GM23248 (cell line): ENCODE measurements at regions not wholly inside any gene's neighbourhood (a gene's known extent, or its start where the extent isn't known, plus 50 kb on each side); places are given as distances from the start of the nearest gene placed in this dataset.

Source experiments
- DNase-seq: peaks from one replicate; pipeline ENCODE4 v3.0.0-alpha.2; 2015
- H2AFZ ChIP-seq: fragments of 200-600 bp; sonication (generic); 2 replicates; pipeline ENCODE4 v1.6.1; 2016; ENCODE audit warnings: antibody characterized with exemption
- H3F3A ChIP-seq: fragments of 200-600 bp; sonication (generic); 2 replicates; pipeline ENCODE4 v1.6.1; 2016; ENCODE audit warnings: mild to moderate bottlenecking, antibody characterized with exemption, mixed run types; ENCODE audit not compliant: insufficient read depth
- H3K27ac ChIP-seq: fragments of 200-600 bp; sonication (generic); 2 replicates; pipeline ENCODE4 v1.5.1; 2016; ENCODE audit warnings: mild to moderate bottlenecking
- H3K27me3 ChIP-seq: fragments of 200-600 bp; sonication (generic); replicated peaks from 2 replicates; pipeline ENCODE4 v1.6.1; 2016; ENCODE audit warnings: mild to moderate bottlenecking; ENCODE audit not compliant: insufficient read depth
- H3K36me3 ChIP-seq: fragments of 200-600 bp; sonication (generic); 2 replicates; pipeline ENCODE4 v1.6.1; 2016; ENCODE audit warnings: low read depth, mild to moderate bottlenecking
- H3K4me1 ChIP-seq: fragments of 200-600 bp; sonication (generic); 2 replicates; pipeline ENCODE4 v1.6.1; 2016; ENCODE audit warnings: mild to moderate bottlenecking; ENCODE audit not compliant: insufficient read depth
- H3K4me2 ChIP-seq: fragments of 200-600 bp; sonication (generic); one replicate; pipeline ENCODE4 v1.6.1; 2016; ENCODE audit warnings: mild to moderate bottlenecking; ENCODE audit not compliant: unreplicated experiment
- H3K4me3 ChIP-seq: fragments of 200-600 bp; sonication (generic); 2 replicates; pipeline ENCODE4 v1.5.1; 2016; ENCODE audit warnings: mild to moderate bottlenecking
- H3K79me2 ChIP-seq: fragments of 200-600 bp; sonication (generic); 2 replicates; pipeline ENCODE4 v1.6.1; 2016; ENCODE audit warnings: mild to moderate bottlenecking; ENCODE audit not compliant: insufficient read depth
- H3K9ac ChIP-seq: fragments of 200-600 bp; sonication (generic); 2 replicates; pipeline ENCODE4 v1.6.1; 2016; ENCODE audit warnings: mild to moderate bottlenecking
- H3K9me2 ChIP-seq: fragments of 200-600 bp; sonication (generic); 2 replicates; pipeline ENCODE4 v1.6.1; 2016; ENCODE audit warnings: mixed run types, mild to moderate bottlenecking, moderate library complexity; ENCODE audit not compliant: insufficient read depth
- H3K9me3 ChIP-seq: fragments of 200-600 bp; sonication (generic); one replicate; pipeline ENCODE4 v1.6.1; 2017; ENCODE audit warnings: low read depth
- H4K20me1 ChIP-seq: fragments of 200-600 bp; sonication (generic); 2 replicates; pipeline ENCODE4 v1.6.0; 2016; ENCODE audit not compliant: insufficient read depth
- EZH2 ChIP-seq: fragments of 200-600 bp; sonication (generic); IDR thresholded peaks from 2 replicates; pipeline ENCODE4 v1.6.1; 2018; ENCODE audit warnings: antibody characterized with exemption, mild to moderate bottlenecking; ENCODE audit not compliant: insufficient read depth, poor library complexity, severe bottlenecking
- EZH2phosphoT487 ChIP-seq: fragments of 200-600 bp; sonication (generic); IDR thresholded peaks from 2 replicates; pipeline ENCODE4 v1.6.1; 2018; ENCODE audit warnings: antibody characterized with exemption, moderate library complexity, mild to moderate bottlenecking, low read depth; ENCODE audit not compliant: insufficient read depth
- WGBS, 2 experiments: methylation state at CpG; one replicate each; pipeline ENCODE4 v1.1.6; 2015 to 2017; ENCODE audit warnings: low lambda C conversion rate in 2 of 2, low coverage in 1 of 2; ENCODE audit errors: missing lambda C conversion rate in 2 of 2; 5-methylcytosine and 5-hydroxymethylcytosine counted together
- in situ Hi-C: fragments of 300-500 bp; cut with MboI; formaldehyde crosslinking; loops from 2 replicates; pipeline ENCODE4 v1.15.0; 2020

DNA sequence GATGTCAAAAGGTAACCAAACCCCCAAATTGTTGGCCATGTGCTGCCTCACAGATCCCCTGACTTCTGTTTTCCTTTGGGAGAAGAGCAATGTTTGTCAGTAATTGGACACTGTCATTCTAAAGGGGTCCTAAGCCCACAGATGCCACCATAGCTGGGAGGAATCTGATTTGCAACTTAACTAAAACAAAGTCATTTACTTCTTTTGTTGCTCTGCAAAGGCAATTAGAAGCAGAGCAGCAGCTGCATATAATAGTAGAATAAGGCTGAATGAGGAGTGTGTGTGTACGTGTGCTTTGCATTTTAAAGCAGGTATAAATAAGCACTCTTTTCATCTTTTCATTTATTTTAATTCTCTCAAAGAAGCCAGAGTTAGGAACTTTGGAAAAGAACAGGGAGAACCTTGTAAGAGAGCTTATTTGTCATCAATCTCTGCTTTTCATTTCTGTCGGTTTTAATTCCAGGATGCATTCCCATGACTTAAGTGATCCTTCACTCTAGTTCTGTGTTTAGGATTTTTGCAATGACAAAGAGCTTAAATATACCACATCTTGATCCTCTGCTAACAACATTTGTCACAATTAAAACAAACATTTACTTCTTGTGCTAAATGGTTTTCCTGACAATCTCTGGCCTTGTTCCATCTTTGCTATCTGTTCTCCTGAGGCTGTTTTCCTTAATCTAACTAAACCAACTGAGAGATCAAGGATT is 530.2 kb upstream of the CBLB start:
- Histone ChIP-seq H3K9me3 (no peaks in the 10 kb centered on the region), H3K27ac (no peak overlapping the region), H3K79me2 (no peaks in the 10 kb centered on the region), H3F3A (no peaks in the 10 kb centered on the region), H2AFZ (peak overlapping the region; percentile 7; the same call in 1 of the 2 replicates), H3K4me1 (peaks cover 11% of the 10 kb centered on the region; the same call in 1 of the 2 replicates), H3K9me2 (no peaks in the 10 kb centered on the region), H3K27me3 (no peaks in the 10 kb centered on the region), H3K9ac (no peak overlapping the region), H3K4me3 (no peak overlapping the region), H4K20me1 (no peaks in the 10 kb centered on the region), H3K4me2 (no peak overlapping the region), H3K36me3 (no peaks in the 10 kb centered on the region)
- 65 to 75% methylated on average over 2 of the region's 2 CpGs for WGBS, 2 experiments
- DNase-seq, result no peak
- in situ Hi-C loops, result no loop called here
- TF ChIP-seq EZH2phosphoT487 (no peak), EZH2 (no peak)

DNA sequence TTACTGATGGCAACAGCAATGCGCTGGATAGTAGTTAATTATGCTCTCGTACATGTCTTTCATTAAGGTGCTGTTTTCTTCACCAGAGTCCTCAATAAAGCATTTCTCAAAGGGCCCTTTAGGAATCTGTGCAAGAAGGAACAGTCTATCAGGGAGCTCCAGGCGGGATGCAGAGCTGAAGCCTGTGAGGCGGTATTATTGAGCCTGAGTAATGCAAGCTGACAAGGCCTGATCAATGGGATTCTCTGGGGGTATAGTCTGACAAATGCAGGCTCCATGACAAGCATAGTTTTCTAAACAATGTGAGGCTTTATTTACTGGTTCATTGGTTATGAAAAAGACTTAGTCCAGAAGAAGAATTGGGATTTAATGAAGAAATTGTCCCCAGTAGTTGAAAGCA is 530.9 kb upstream of the CBLB start:
- Histone ChIP-seq H3K4me1 (peaks cover 11% of the 10 kb centered on the region; the same call in 1 of the 2 replicates), H3K27ac (no peak overlapping the region), H3K9me3 (no peaks in the 10 kb centered on the region), H4K20me1 (no peaks in the 10 kb centered on the region), H3K36me3 (no peaks in the 10 kb centered on the region), H3K27me3 (no peaks in the 10 kb centered on the region), H3K9ac (no peak overlapping the region), H3K4me3 (no peak overlapping the region), H3K9me2 (no peaks in the 10 kb centered on the region), H3K79me2 (no peaks in the 10 kb centered on the region), H3F3A (no peaks in the 10 kb centered on the region), H2AFZ (no peak overlapping the region), H3K4me2 (no peak overlapping the region)
- in situ Hi-C loops, result no loop called here
- TF ChIP-seq EZH2 (no peak), EZH2phosphoT487 (no peak)
- DNase-seq, result no peak
- WGBS, 2 experiments, result 95 to 97% methylated on average over 4 of the region's 4 CpGs

DNA sequence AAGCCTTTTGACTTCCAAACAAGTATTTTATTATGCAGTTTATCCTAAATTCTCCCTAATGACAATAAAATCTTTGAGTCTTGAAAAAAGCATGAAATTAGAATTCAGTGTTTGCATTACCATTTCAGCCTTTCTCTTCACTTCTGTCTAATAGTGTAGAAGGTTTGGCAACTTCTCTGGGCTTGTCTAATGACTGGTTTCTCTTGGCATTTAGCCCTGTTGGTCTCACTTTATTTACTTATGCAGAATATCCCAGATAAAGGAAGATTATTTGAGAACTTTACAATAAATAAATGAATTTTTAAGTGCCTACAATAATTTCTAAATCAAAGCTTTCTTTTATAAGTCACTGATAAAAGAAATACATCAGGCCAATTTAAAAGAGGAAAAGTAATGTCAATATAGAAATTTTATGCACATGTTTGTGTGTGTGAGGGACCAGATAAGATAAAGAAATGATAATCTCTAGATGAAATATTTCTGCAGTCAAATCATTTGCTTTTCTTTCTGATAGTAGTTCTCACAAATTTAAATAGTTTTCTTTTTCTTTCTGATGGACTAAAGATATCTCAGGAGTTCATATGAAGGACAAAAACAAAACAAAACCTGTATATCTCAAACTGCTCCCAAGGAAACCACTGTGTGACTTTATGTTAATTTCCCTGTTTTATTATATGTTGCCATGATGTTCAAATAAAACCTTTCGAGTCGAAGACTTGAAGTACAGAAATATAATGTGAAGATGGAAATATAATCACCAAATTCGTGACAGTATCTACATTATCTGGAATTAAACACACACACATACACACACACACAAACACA is 533.1 kb upstream of the CBLB start:
- H3K4me1 ChIP-seq, result peaks cover 11% of the 10 kb centered on the region; the same call in 1 of the 2 replicates
- no peaks in the 10 kb centered on the region for H3K27me3 ChIP-seq
- H3K79me2 ChIP-seq, result no peaks in the 10 kb centered on the region
- H4K20me1 ChIP-seq, result no peaks in the 10 kb centered on the region
- no peaks in the 10 kb centered on the region for H3K9me2 ChIP-seq
- no peaks in the 10 kb centered on the region for H3K36me3 ChIP-seq
- no peak overlapping the region for H2AFZ ChIP-seq
- H3K9me3 ChIP-seq, result no peaks in the 10 kb centered on the region
- in situ Hi-C loops, result no loop called here
- TF ChIP-seq EZH2phosphoT487, result no peak
- TF ChIP-seq EZH2, result no peak
- no peaks in the 10 kb centered on the region for H3F3A ChIP-seq
- 91 to 92% methylated on average over 3 of the region's 3 CpGs for WGBS, 2 experiments
- H3K27ac ChIP-seq, result no peak overlapping the region
- H3K4me2 ChIP-seq, result no peak overlapping the region
- no peak overlapping the region for H3K4me3 ChIP-seq
- no peak overlapping the region for H3K9ac ChIP-seq
- peak; percentile 71 for DNase-seq

DNA sequence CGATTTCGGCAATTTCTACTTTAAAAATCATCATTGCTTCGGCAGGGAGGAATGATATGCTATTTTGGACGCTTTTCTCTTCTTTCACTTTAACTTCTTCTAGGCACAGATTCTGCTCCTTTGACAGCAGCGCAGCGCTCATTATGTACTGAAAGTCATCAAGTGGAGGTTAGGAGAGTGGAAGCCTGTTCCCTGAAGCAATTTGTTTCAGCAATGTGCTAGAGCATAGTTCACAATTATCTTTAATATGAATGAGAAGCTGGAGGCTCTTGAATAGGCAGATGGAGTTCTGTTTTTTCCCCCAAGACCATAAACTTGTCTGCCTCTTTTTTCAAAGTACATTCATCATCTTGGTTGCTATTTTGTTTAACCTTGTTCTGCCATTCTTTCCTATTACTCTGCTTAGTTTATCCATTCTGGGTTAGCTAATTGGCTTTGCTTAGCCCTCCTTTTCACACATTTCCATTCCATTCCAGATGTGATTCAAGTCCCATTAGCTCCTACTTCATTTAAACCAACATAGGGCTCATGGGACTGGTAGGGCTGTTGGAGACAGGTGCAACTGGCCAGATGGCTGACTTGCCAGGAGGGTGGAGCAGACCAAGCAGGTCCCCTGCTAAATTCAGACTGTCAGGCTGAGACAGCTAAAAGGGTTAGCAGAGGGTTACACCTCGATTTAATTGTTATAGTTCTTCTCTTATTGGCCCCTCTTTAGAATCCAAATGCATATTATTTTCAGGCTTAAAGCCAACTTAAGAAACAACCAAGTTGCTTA is 534.7 kb upstream of the CBLB start:
- H2AFZ ChIP-seq, result no peak overlapping the region
- H3K4me3 ChIP-seq, result no peak overlapping the region
- no peak overlapping the region for H3K27ac ChIP-seq
- no peak for TF ChIP-seq EZH2phosphoT487
- TF ChIP-seq EZH2, result no peak
- no peaks in the 10 kb centered on the region for H4K20me1 ChIP-seq
- no peaks in the 10 kb centered on the region for H3K9me3 ChIP-seq
- peaks cover 11% of the 10 kb centered on the region; the same call in 1 of the 2 replicates for H3K4me1 ChIP-seq
- H3K4me2 ChIP-seq, result no peak overlapping the region
- no peaks in the 10 kb centered on the region for H3K9me2 ChIP-seq
- no peak for DNase-seq
- no peaks in the 10 kb centered on the region for H3K27me3 ChIP-seq
- in situ Hi-C loops, result no loop called here
- H3F3A ChIP-seq, result no peaks in the 10 kb centered on the region
- no peaks in the 10 kb centered on the region for H3K36me3 ChIP-seq
- H3K79me2 ChIP-seq, result no peaks in the 10 kb centered on the region
- H3K9ac ChIP-seq, result no peak overlapping the region
- 91 to 94% methylated on average over 7 of the region's 7 CpGs for WGBS, 2 experiments
